IPS-NIHi7 (cell line): ENCODE measurements at regions not wholly inside any gene's neighbourhood (a gene's known extent, or its start where the extent isn't known, plus 50 kb on each side); places are given as distances from the start of the nearest gene placed in this dataset.
"Not testable (repeated sequence)": the region's sequence is repeated elsewhere in the genome, so short reads cannot be mapped to it uniquely, and the experiment has no call there.

Experiments
- DNase-seq: peaks from one replicate; pipeline ENCODE4 v3.0.0; 2012; ENCODE audit warnings: mixed read lengths; ENCODE audit errors: extremely low spot score

DNA sequence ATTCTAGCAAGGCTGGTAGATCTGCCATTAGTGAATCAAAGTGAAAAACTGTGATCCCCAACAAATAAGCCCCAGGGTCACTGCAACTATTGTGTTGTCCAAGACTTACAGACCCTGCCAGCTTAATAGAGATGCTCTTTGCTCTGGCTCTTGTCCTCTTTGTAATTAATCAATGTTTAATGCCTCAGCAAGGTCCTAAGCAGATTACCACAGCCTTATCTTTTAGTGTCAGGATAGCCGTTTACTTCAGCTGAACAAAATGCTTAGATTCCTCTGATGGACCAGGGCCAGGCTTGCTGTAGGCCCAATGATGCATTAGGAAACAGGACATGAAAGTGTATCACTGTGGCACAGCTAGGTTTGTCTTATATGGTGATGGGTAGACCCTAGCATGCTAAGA lies 353.3 kb downstream of the HACE1 start:
- no peak for DNase-seq

DNA sequence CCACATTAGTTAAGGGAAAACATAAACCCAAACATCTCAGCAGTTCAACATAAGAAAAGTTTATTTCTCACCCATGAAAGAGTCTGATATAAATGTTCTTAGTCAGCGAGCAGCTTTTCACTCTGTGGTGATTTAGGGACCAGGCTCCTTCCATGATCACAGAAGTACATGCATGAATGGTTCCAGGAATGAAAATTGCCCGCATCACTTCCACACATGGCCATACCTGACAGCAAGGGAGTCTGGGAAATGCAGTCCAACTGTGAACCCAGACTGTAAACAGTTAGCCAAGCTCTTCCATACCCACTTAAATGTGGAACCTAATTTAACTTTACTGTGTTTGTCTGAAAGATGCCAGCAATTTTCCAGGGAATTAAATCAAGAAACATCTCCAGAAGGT lies 353.9 kb downstream of the HACE1 start:
- DNase-seq = no peak

DNA sequence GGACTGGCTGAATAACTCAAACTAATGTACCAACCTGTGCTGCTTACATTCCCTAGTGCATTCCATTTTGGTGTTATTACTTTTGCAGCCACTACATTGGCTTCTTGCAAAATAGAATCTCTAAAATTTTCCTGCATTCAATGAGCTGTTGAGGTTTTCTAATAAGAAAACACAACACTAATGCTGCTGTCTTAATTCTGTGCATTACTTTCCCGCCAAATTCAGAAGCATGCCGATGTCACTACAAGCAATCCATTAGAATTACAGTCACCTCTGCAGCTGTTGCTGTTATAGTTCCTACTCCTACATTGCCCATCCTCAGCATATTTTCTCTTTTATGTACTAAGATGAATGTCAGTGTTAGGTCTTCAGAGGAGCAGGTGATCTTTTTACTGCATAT lies 359.5 kb downstream of the HACE1 start:
- no peak for DNase-seq

DNA sequence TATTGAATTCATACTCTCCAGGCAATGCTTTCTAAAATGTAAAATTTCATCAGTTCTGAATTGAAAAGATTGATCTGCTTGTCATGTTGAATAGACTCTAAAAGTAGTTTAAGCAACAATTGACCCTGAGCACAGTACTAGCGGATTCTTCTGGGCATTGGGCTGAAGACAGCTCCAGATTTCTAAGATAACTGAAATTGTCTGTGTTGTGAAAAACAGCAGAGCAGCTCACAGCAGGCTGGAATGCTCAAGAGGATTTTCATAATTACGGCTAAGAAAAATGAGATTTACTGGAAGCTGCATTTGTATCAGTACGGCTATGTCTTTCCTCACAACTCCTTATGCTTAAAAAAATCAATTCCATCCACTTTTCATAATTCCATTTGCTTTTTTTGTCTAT lies 373.7 kb downstream of the HACE1 start:
- no peak for DNase-seq

DNA sequence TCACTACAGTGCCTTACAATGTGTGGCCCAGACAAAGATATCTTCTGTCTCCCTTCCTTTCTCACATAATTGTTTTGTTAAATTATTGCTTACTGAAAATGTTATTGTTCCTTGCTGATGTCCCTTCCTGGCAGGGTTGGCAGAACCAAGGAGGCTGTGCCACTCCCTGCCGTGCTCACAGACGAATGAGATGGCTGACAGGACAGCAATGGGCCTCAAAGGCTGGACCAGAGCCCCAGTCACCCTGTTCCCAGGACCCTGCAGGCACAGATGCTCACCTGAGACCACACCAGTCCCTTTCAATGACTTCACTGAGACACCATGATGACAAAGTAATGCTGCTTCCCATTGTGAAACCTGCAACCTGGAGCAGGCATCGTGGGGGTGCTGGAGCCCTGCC lies 375.1 kb downstream of the HACE1 start:
- no peak for DNase-seq

DNA sequence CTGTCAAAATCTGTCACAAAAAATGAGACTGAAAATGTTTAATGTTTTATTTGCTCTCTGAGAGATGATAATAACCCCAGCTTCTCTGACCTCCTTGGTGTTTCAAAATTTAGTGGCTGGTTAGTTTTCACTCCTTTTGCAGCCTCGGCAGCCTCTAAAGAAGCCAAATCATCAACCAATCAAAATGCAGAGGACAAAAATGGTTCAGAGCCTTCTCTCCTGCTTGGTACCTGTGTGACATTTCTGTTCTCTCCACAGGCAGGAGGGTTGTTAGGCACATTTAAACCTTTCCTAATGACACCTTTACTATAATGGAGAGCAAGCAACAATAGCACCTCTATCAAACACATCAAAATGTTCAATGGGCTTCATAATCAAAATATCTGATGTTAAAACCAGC lies 375.5 kb downstream of the HACE1 start:
- DNase-seq = no peak

DNA sequence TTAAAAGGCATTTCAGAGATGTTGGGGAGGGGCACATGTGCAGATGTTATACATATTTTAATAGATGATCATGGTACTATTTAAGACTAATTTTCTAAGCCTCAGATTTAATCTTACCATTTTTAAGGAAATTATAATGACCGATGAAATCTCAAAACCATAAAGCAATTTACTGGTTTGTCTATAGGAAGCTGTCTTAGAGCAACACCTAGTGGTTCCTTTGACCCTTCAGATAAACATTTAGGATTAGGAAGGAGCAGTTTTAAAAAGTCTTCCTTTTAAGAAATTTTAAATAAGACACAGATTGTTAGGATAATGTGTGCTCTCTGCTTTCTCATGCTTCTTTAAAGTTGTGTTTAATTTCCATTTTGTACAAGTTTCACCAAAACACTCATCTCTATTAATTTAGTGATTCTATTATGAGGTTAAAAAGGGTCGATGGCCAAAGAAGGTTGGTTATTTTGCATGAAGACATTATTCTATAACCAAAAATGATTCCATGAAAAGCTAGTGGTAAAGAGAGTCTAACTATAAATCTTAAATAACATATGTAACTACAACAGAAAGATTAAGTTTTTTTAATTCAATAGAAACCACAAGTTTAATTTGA lies 376.4 kb downstream of the HACE1 start:
- DNase-seq = peak; percentile 12

DNA sequence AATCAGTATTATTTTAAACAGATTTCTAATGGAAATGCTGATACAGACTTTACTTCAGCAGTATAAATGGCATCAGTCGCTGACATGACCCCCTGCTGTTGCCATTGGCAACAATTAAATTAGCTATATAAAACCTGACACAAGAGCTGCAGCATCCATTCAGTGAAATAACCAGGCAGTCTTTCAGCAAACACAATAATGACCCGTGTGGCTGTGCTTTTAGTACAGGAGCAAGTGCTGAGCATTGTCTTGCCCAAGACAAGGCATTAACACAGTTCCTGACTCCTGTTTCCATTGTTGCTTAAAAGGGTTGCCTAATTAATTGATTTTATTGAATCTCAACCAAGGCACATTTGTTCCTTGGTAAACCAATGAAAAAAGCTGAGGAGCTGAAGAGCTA lies 382.1 kb downstream of the HACE1 start:
- DNase-seq = no peak

DNA sequence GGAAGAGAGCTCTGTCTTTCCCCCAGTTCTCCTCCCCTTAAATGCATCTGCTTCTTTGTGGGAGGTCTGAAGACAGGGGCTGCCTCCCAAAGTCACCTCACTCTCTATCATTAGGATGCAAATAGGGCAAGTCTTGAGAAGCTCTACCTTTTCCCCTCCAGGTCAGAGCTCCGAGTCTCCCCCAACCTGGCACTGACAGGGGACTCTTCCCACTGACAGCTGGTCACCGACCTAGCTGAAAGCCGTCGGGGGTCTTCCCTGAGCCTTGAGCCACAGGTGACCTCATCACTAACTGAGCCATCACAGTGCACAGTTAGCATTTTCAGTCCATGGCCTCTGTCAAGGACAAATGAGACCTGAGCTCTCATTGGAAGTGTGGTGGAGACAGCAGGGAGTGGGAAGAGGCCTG lies 386.7 kb downstream of the HACE1 start:
- DNase-seq = peak; percentile 49

DNA sequence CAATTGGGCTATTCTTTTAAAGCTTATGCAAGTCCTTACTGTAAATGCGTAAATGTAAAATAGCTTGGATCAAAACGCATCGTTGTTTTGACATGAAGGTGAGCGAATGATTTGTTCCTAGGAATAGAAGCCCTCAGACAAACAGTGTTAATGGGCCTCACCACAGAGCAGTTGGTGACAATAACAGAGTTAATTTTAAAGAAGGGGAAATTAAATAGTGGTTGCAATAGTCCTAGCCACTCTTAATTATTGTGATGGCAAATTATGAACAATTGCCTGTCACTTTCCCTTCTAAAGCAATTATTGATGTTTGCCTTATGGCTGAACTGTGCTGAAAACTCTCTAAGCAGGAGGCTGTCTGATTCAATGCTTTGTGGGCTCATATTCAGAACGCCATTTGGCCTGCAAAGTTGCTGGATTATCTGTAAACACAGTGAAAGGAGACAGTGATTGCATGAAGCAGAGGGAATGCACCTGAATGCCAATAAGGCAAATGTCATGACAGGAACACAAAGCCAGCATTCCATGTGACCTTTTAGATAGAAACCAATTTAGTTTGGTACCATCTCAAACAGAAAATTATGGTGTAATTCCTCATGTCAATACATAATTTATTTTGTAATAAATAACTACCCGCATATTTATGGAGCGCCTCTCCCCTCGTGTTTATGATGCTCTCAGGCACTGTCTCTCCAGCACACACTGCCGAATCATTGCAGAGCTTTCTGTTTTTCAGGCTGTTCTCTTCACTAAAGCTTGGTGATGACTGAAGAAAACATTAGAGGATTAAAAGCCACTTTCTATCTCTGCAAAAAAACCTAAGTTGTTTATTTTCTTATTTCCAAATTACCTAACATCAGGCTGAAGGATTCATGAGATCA lies 387.5 kb downstream of the HACE1 start:
- DNase-seq = no peak

DNA sequence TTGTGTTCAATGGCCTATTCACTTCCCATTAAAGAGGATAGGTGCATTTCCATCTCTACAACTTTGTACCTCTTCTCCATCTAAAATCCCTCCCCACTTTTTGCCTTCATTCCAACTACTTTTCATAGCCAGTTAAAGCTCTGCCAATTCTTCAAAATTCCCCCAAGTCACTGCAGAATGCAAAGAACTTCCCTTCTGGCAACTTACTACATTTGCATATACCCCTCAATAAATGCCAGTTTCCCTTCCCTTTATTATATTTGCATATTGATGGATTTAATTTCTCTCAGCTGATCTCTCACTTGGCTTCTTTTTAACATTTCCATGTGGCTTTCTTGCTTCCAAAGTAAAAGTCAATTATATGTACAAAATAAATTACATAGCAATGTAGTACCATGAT lies 393.4 kb downstream of the HACE1 start:
- DNase-seq = no peak

DNA sequence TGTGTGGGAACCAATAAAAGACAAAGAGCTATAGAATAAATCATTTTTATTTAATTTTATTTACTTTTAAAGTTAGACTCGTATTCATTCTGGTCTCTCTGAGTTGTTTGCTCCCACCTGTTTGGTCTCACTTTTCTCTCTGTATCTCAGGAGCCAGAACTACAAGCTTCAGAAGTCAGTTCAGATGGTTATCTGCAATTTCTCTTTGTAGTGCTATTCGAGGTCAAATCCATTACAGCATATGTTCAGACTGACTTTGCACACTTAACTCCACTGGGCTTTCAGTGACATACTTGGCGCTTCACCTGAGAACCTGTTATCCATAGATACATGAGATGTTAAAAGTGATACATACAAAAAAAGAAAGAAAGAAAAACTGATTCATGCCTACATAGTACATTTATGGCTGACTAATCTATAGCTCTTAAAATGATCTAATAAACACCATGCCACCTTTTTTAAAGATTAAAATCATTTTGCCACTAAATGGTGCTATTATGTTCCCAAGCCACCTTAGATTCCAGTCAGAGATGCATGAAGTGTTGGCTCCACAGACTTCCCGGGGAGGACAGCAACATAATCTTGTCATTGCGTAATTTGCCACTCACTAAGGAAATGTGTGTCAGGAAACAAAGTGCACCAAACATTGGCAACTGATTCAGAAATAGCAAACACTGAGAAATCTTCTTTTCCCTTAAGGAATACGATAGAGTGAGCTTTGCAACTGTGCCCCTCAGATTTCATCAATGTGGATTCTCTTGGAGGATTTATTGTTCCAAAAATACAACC lies 396.7 kb downstream of the HACE1 start:
- no peak for DNase-seq

DNA sequence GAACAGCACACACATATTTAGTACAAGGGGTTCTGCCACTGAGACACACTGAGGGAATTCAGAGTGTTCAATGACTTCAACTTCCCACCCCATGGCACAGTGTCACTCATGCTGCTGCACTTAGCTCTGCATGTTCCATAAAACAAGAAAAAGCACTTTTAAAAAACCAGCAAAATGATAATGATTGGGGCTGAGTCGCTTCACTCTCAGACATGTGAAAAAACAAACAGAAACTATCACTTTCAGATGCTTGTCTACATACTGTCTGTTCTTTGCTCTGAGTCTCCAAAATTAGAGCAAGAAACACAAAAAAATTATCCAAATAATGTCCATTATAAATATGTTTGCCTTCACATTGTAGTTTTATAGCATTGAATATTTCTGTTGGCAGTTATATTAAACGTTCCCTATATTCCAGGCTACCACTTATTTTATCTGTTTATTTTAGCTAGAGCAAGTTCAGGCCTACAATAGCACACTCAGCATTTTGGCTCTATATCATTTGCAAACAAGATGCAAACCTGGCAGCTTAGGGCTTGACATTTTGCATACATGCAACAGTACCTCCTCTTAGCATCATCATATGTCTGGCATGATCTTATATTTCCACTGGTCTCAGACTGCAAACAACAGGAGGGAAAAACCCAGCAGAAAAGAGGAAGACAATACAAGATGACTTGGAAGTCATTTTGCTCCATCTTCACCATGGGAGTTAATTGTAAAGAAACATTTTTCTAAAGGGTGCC lies 398.8 kb downstream of the HACE1 start:
- DNase-seq = no peak

DNA sequence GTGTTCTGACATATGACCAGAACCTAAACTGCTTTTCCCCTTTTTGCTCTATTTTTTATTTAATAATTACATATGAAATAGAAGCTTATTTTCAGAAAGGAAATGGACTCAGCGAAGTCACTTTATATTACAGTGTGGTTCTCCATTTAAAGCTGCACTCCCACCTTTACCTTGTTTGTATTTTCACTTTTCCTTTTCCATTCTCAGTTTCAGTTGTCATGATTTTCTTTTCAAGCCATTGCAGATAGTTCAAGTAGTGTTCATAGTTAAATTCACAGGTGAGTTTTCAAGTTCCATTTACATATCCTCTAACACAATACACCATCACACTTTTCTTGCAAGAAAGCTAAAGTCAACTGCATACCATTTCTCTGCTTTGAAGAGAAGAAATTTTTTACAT lies 400.2 kb downstream of the HACE1 start:
- no peak for DNase-seq

DNA sequence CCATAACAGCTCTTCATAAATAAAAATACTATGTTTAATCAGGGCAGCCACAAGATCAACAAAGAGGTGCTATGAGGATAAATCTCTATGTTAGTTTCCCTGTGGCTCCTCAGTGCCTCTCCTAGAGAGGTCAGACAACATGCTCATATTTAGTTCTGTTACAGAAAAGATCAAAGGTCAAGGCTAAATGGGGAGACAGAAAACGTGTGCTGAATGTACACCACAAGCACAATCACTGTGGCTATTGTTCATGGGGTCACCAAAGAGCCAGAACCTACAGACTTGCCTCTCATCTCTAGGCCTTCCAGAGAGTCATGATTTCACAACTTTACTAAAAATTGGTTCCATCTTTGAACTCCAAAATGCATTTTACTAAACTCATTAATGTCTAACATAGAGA lies 409.8 kb downstream of the HACE1 start:
- no peak for DNase-seq

DNA sequence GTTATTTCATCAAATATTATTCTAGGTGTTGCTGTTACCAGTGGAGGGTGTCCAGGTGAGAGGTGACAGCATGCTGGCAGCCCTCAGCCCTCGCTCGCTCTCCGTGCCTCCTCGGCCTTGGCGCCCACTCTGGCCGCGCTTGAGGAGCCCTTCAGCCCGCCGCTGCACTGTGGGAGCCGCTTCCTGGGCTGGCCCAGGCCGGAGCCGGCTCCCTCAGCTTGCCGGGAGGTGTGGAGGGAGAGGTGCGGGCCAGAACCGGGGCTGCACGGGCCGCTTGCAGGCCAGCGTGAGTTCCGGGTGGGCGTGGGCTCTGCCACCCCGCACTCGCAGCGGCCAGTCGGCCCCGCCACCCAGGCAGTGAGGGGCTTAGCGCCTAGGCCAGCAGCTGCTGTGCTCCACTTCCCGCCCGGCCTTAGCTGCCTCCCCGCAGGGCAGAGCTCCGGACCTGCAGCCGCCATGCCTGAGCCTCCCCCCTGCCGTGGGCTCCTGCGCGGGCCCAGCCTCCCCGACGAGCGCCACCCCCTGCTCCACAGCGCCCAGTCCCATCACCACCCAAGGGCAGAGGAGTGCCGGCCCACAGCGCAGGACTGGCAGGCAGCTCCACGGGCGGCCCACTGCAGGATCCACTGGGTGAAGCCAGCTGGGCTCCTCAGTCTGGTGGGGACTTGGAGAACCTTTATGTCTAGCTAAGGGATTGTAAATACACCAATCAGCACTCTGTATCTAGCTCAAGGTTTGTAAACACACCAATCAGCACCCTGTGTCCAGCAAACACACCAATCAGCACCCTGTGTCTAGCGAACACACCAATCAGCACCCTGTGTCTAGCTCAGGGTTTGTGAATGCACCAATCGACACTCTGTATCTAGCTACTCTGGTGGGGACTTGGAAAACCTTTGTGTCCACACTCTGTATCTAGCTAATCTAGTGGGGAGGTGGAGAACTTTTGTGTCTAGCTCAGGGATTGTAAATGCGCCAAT lies 413.3 kb downstream of the HACE1 start:
- not testable (repeated sequence) for DNase-seq

DNA sequence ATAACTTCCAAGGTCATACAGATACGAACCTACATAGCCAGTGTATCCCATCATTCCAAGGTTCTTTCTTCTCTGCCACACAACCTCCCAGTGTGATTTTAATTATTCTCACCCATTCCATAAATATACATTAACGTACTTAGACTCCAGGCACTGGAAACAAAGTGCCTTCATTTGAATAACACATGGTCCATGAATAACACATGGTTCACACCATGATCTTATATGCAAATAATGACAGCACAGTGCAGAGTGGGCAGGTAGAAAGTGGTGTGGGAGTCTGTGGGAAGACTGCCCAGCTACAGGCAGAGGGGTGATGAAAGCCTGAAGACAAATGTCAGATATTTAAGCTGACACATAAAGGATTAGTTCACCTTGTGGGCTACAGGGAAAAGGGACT lies 425.2 kb downstream of the HACE1 start:
- DNase-seq = no peak

DNA sequence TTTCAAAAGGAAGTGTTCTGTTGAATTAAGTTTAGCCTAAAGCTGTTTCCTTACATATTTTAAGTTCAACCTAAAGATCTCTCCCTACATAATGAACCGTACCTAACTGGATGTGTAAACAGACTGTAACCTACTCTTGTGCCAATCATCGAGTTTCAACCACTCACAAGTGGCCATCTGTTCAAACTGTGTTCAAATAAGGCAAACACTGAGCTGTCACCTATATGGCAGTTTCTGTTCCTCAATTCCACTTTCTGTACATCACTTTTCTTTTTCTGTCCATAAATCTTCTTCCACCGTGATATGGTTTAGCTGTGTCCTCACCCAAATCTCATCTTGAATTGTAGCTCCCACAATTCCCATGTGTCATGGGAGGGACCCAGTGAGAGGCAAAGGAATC lies 428.6 kb downstream of the HACE1 start:
- no peak for DNase-seq

DNA sequence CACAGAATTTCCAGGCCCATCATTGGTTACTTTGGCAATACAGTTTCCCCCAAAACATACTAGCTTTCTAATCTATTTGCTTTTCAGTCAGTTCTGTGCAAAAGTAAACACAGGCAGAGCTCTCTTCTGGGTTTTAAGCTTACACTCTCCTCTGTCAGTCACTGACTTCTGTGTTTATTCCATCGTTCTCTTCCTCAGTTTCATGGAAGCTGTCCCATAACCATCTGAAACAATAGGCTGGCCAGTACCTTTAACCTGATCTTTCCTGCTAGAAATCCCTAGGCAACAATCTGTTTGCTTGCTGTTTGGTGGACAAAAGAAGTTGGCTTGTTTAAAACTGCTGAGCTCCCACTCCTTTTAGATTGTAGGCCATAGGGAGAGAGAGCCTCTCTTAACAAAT lies 431.5 kb downstream of the HACE1 start:
- no peak for DNase-seq

DNA sequence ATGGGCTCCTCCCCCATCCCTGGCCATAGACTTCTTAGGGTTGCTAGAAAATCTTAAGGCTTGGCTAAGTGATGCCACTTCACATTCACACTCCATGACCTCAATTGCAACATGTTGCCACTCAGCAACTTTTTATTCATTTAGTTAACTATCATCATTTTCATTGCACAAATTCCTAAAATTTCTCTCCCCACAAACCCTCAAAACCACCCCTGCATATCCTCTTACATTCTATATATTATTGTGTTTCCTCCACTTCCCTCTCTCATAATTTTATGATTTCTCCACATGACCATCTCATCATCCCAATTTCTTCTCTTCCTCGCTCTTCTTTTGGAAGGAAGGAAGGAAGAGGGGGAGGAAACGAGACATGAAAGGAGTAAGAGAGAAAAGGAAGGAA lies 436.0 kb downstream of the HACE1 start:
- no peak for DNase-seq

DNA sequence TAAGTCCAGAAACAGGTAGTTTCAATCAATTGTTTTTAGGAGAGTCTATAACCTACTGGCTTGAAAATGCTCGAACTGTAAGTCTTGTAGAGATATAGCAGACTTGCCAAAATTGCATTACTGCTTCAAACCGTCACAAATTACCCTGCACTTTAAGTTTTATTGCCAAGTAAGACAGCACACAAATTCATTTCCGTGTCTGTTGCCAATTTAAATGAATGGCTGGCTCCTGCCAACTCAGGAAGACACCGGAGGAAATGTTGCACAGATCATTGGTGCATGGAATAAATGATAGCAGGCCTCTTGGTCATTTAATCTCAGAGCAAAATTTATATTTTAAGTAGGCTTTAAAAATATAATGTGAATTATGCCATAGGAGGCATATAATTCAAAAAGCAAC lies 438.1 kb downstream of the HACE1 start:
- no peak for DNase-seq
